ENCODE measurements at regions not wholly inside any gene's neighbourhood (a gene's known extent, or its start where the extent isn't known, plus 50 kb on each side); places are given as distances from the start of the nearest gene placed in this dataset.

DNA sequence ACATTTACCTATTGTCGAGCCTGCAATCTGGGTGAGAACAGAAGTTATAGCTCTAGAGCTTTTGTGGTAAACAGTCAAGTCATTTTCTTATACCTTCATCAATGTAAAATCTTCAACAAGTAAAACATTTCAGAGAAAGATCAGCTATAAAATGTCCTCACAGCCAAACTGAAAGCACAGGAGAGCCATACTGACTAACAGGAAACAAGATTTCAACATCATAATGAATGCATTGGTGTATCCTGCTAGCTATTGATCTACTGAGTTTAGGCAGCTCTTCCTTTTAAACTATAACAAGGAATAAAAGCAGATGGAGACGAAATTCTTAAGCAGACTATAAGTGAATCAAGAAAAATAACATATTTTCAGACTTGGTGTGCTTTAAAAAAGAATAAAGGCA lies 1522.9 kb upstream of the WWC1 start:
- H3K27ac ChIP-seq, result no peak overlapping the region
- TF ChIP-seq, protein P1, sequence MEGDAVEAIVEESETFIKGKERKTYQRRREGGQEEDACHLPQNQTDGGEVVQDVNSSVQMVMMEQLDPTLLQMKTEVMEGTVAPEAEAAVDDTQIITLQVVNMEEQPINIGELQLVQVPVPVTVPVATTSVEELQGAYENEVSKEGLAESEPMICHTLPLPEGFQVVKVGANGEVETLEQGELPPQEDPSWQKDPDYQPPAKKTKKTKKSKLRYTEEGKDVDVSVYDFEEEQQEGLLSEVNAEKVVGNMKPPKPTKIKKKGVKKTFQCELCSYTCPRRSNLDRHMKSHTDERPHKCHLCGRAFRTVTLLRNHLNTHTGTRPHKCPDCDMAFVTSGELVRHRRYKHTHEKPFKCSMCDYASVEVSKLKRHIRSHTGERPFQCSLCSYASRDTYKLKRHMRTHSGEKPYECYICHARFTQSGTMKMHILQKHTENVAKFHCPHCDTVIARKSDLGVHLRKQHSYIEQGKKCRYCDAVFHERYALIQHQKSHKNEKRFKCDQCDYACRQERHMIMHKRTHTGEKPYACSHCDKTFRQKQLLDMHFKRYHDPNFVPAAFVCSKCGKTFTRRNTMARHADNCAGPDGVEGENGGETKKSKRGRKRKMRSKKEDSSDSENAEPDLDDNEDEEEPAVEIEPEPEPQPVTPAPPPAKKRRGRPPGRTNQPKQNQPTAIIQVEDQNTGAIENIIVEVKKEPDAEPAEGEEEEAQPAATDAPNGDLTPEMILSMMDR (conservative IDR thresholded peaks at IDR 0.05), result no peak

DNA sequence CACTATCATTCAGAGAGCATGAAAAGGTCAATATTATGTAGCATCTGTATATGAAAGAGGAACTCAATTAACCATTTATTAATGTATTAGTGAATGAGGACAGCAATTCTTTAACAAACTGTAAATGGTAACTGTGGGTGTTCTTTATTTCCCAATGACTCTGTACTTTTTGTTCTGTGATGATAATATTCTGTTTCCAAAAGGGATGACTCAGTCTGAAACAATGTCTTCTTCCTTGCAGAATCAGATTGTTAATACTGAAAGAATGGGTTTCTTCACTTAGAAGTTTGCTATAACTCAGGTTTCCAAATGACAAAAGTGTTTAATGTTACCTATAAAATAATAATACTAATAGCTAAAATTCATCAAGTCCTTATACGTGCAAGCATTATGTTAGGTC lies 1518.7 kb upstream of the WWC1 start:
- H3K27ac ChIP-seq, result no peak overlapping the region
- TF ChIP-seq, protein P1 (conservative IDR thresholded peaks at IDR 0.05), result no peak

DNA sequence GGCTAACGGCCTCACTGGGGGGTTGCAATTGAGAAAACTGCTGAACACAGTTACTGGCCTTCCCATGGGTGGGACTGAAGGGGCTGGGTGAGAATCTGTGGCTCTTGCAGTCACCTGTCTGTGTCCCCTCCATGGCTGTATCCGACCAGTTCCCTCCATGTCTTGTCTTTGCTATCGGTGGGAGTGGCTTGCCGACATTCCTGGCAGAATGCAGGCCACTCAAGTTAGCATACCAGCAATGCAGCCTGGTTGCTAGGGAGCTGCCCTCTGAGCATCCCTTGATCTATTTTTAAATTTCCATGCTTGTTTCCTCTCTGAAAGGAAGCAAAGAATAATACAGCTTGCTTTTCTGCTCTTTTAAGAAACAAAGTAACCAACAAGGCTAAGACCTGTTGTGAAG lies 1509.7 kb upstream of the WWC1 start:
- TF ChIP-seq, protein P1 (conservative IDR thresholded peaks at IDR 0.05), result no peak
- H3K27ac ChIP-seq, result no peak overlapping the region

DNA sequence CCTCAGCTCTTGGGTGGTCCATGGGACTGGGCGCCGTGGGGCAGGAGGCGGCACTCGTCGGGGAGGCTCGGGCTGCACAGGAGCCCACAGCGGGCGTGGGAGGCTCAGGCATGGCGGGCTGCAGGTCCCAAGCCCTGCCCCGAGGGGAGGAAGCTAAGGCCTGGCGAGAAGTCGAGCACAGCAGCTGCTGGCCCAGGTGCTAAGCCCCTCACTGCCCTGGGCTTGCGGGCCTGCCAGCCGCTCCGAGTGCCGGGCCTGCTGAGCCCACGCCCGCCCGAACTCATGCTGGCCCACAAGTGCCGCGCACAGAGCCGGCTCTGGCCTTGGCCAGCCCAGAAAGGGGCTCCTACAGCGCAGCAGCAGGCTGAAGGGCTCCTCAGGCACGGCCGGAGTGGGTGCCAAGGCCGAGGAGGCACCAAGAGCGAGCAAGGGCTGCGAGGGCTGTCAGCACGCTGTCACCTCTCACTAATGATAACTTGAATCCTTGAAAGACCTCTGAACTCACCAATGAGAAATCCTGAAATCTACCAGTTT lies 1506.8 kb upstream of the WWC1 start:
- TF ChIP-seq, protein P1 (conservative IDR thresholded peaks at IDR 0.05), result no peak
- no peak overlapping the region for H3K27ac ChIP-seq

DNA sequence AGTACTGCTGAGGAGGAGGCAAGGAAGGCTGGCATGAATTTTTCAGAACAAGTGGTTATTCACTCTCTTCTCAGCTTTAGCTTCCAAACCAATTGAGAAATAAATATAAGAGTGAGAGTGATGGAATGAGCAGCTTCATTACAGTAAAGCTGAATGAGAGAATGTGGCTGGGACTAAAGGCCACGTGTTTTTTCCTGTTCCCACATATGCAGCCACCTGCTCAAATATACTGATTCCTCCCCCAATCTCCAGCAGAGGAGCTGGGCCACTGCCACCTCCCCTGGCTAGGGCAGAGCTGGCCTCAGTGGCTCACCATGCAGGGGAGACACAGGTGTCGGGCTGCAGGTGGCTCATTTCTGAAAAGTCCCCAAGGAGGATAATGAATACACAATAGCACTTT lies 1505.3 kb upstream of the WWC1 start:
- TF ChIP-seq, protein P1 (conservative IDR thresholded peaks at IDR 0.05), result no peak
- no peak overlapping the region for H3K27ac ChIP-seq

DNA sequence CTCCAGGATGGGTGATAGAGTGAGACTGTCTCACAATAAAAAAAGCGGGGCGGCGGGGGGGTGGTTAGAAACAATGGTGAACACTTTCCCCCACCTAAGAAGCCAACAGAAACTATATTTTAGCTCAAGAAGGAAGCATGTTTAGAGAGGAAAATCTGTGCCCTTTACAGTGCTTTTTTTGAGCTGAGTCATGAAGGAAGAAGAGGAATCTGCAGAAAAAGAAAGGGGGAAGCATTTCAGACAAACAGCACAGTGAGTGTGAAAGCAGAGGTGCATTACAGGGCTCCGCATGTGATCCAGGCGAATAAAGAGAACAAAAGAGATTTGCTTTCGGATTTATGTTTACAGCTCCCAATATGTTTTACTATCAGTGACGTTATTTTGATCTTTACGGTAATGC lies 1504.6 kb upstream of the WWC1 start:
- TF ChIP-seq, protein P1 (conservative IDR thresholded peaks at IDR 0.05), result no peak
- H3K27ac ChIP-seq, result peak overlapping the region; percentile 70; the same call in 1 of the 2 replicates

DNA sequence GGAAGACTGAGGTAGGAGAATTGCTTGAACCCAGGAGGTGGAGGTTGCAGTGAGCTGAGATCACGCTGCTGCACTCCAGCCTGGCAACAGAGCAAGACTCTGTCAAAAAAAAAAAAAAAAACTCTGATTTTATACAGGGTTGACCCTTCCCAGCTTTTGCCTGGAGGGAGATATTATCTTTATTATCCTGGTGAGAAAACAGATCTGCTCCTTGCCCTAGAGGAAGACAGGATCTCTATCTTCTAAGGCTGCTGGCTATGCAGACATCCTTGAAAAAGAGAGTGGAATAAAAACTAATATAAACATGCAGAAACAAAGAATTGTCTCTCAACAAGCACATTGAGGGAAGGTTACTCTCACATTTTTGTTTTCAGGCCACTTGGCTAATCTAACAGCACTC lies 1503.4 kb upstream of the WWC1 start:
- TF ChIP-seq, protein P1 (conservative IDR thresholded peaks at IDR 0.05), result no peak
- peak overlapping the region; percentile 70 for H3K27ac ChIP-seq
